ENCODE measurements at regions not wholly inside any gene's neighbourhood (a gene's known extent, or its start where the extent isn't known, plus 50 kb on each side); places are given as distances from the start of the nearest gene placed in this dataset.

GRCh38 chr12:19997656-19998400 lies 370.5 kb upstream of the PDE3A start:
- no peak for TF ChIP-seq POLR2AphosphoS5 (IDR thresholded peaks at IDR 0.05; ENCODE audit: low read depth, low read length)
- TF ChIP-seq, protein P1, sequence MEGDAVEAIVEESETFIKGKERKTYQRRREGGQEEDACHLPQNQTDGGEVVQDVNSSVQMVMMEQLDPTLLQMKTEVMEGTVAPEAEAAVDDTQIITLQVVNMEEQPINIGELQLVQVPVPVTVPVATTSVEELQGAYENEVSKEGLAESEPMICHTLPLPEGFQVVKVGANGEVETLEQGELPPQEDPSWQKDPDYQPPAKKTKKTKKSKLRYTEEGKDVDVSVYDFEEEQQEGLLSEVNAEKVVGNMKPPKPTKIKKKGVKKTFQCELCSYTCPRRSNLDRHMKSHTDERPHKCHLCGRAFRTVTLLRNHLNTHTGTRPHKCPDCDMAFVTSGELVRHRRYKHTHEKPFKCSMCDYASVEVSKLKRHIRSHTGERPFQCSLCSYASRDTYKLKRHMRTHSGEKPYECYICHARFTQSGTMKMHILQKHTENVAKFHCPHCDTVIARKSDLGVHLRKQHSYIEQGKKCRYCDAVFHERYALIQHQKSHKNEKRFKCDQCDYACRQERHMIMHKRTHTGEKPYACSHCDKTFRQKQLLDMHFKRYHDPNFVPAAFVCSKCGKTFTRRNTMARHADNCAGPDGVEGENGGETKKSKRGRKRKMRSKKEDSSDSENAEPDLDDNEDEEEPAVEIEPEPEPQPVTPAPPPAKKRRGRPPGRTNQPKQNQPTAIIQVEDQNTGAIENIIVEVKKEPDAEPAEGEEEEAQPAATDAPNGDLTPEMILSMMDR (IDR thresholded peaks at IDR 0.05): no peak
- TF ChIP-seq, protein P2, sequence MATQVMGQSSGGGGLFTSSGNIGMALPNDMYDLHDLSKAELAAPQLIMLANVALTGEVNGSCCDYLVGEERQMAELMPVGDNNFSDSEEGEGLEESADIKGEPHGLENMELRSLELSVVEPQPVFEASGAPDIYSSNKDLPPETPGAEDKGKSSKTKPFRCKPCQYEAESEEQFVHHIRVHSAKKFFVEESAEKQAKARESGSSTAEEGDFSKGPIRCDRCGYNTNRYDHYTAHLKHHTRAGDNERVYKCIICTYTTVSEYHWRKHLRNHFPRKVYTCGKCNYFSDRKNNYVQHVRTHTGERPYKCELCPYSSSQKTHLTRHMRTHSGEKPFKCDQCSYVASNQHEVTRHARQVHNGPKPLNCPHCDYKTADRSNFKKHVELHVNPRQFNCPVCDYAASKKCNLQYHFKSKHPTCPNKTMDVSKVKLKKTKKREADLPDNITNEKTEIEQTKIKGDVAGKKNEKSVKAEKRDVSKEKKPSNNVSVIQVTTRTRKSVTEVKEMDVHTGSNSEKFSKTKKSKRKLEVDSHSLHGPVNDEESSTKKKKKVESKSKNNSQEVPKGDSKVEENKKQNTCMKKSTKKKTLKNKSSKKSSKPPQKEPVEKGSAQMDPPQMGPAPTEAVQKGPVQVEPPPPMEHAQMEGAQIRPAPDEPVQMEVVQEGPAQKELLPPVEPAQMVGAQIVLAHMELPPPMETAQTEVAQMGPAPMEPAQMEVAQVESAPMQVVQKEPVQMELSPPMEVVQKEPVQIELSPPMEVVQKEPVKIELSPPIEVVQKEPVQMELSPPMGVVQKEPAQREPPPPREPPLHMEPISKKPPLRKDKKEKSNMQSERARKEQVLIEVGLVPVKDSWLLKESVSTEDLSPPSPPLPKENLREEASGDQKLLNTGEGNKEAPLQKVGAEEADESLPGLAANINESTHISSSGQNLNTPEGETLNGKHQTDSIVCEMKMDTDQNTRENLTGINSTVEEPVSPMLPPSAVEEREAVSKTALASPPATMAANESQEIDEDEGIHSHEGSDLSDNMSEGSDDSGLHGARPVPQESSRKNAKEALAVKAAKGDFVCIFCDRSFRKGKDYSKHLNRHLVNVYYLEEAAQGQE (IDR thresholded peaks at IDR 0.05; ENCODE audit: insufficient read depth in 1 of 2, low read depth in 2 of 2, low read length in 1 of 2): no peak
